PC-3 (cell line): ENCODE measurements at regions not wholly inside any gene's neighbourhood (a gene's known extent, or its start where the extent isn't known, plus 50 kb on each side); places are given as distances from the start of the nearest gene placed in this dataset.

ENCODE experiments used
- ATAC-seq: fragments of 200-7000 bp; cut with Tn5 transposase; 2 replicates; pipeline ENCODE4 v1.9.1; 2020; ENCODE audit warnings: mild to moderate bottlenecking, moderate library complexity
- BruUV-seq: library from RNA; stranded (reverse); fragments of 400-500 nt; replicated peaks from 2 replicates; lab custom pipeline; 2021; lab: Mats Ljungman, UMichigan
- CTCF ChIA-PET: fragments of 300-600 bp; sonication (Branson Sonifier 250); formaldehyde crosslinking; loops from one replicate; lab custom pipeline; 2022; ENCODE audit warnings: antibody characterized with exemption; lab: Charles Lee
- POLR2A ChIA-PET: fragments of 300-600 bp; sonication (Branson Sonifier 250); formaldehyde crosslinking; loops from one replicate; lab custom pipeline; 2022; ENCODE audit warnings: antibody characterized with exemption; ENCODE audit not compliant: unreplicated experiment; lab: Charles Lee
- DNase-seq: peaks from one replicate; pipeline ENCODE4 v3.0.0-alpha.2; 2015
- H2AFZ ChIP-seq: fragments of 300-600 bp; sonication (generic); 2 replicates; pipeline ENCODE4 v1.6.0; 2016; ENCODE audit warnings: antibody characterized with exemption, low read length
- H3F3A ChIP-seq: fragments of 300-600 bp; sonication (generic); one replicate; pipeline ENCODE4 v1.6.0; 2017; ENCODE audit warnings: antibody characterized with exemption, low read length, control low read depth, mild to moderate bottlenecking; ENCODE audit not compliant: unreplicated experiment
- H3K27ac ChIP-seq: fragments of 300-600 bp; sonication (generic); 2 replicates; pipeline ENCODE4 v1.5.1; 2016; ENCODE audit warnings: mild to moderate bottlenecking, low read length
- H3K27me3 ChIP-seq: fragments of 300-600 bp; sonication (generic); 2 replicates; pipeline ENCODE4 v1.6.1; 2016; ENCODE audit warnings: low read length, mixed read lengths
- H3K36me3 ChIP-seq: fragments of 300-600 bp; sonication (generic); 2 replicates; pipeline ENCODE4 v1.6.1; 2016; ENCODE audit warnings: low read depth, mixed run types, low read length, mixed read lengths
- H3K4me1 ChIP-seq: fragments of 300-600 bp; sonication (generic); 2 replicates; pipeline ENCODE4 v1.5.1; 2016; ENCODE audit warnings: low read length; ENCODE audit not compliant: insufficient read depth
- H3K4me2 ChIP-seq: fragments of 300-600 bp; sonication (generic); 2 replicates; pipeline ENCODE4 v1.6.0; 2016; ENCODE audit warnings: low read length
- H3K4me3 ChIP-seq: fragments of 300-600 bp; sonication (generic); 2 replicates; pipeline ENCODE4 v1.5.1; 2016; ENCODE audit warnings: mild to moderate bottlenecking, low read length, mixed read lengths
- H3K79me2 ChIP-seq: fragments of 300-600 bp; sonication (generic); 2 replicates; pipeline ENCODE4 v1.6.1; 2017; ENCODE audit warnings: low read length, mixed read lengths
- H3K9ac ChIP-seq: fragments of 300-600 bp; sonication (generic); 2 replicates; pipeline ENCODE4 v1.6.0; 2016; ENCODE audit warnings: mild to moderate bottlenecking, low read length
- H3K9me2 ChIP-seq: fragments of 300-600 bp; sonication (generic); replicated peaks from 2 replicates; pipeline ENCODE4 v1.6.1; 2016; ENCODE audit warnings: mixed run types, low read length, mixed read lengths
- H3K9me3 ChIP-seq: fragments of 300-600 bp; sonication (generic); 2 replicates; pipeline ENCODE4 v1.6.1; 2016; ENCODE audit warnings: low read length, mixed read lengths
- H4K20me1 ChIP-seq: fragments of 300-600 bp; sonication (generic); 2 replicates; pipeline ENCODE4 v1.6.1; 2016; ENCODE audit warnings: low read length, mixed read lengths
- CTCF ChIP-seq: fragments of 300-600 bp; sonication (generic); conservative IDR thresholded peaks from 2 replicates; pipeline ENCODE4 v1.5.1; 2017; ENCODE audit warnings: antibody characterized with exemption, low read depth, mild to moderate bottlenecking, low read length
- EZH2 ChIP-seq: fragments of 300-600 bp; sonication (generic); IDR thresholded peaks from one replicate; pipeline ENCODE4 v1.6.1; 2017; ENCODE audit warnings: antibody characterized with exemption, mild to moderate bottlenecking, low read length; ENCODE audit not compliant: unreplicated experiment
- EZH2phosphoT487 ChIP-seq: fragments of 300-600 bp; sonication (generic); IDR thresholded peaks from 2 replicates; pipeline ENCODE4 v1.6.1; 2018; ENCODE audit warnings: mild to moderate bottlenecking, antibody characterized with exemption, low read length, borderline replicate concordance
- intact Hi-C: fragments of 100-400 bp; cut with micrococcal nuclease; formaldehyde crosslinking; loops from 2 replicates; pipeline ENCODE4 v1.9.0; 2023

- ChIA-PET CTCF (no interaction called here), POLR2A (no interaction called here)
- Histone ChIP-seq H3K4me1 (no peaks in the 10 kb centered on the region), H3K36me3 (no peaks in the 10 kb centered on the region), H3F3A (no peaks in the 10 kb centered on the region), H3K27me3 (no peaks in the 10 kb centered on the region), H3K4me2 (no peak overlapping the region), H3K9me2 (no peaks in the 10 kb centered on the region), H3K79me2 (no peaks in the 10 kb centered on the region), H3K27ac (no peak overlapping the region), H4K20me1 (no peaks in the 10 kb centered on the region), H3K4me3 (no peak overlapping the region), H3K9ac (no peak overlapping the region), H3K9me3 (no peaks in the 10 kb centered on the region), H2AFZ (no peak overlapping the region)
- ATAC-seq (no peak), DNase-seq (no peak)
- no peak for TF ChIP-seq EZH2
- TF ChIP-seq EZH2phosphoT487, result no peak
- no peak for TF ChIP-seq CTCF
- no TSS peak for BruUV-seq
- intact Hi-C loops, result no loop called here
These were observed 535.0 kb downstream of the CDK5RAP2 start for GRCh38 chr9:120045011-120045410.

- POLR2A ChIA-PET, result no interaction called here
- Histone ChIP-seq H2AFZ (no peak overlapping the region), H3K4me2 (no peak overlapping the region), H3K27me3 (no peaks in the 10 kb centered on the region), H3K4me1 (no peaks in the 10 kb centered on the region), H3K9me2 (no peaks in the 10 kb centered on the region), H3K79me2 (no peaks in the 10 kb centered on the region), H3K27ac (no peak overlapping the region), H3K4me3 (no peak overlapping the region), H3K36me3 (no peaks in the 10 kb centered on the region), H3K9me3 (no peaks in the 10 kb centered on the region), H4K20me1 (no peaks in the 10 kb centered on the region), H3F3A (no peaks in the 10 kb centered on the region), H3K9ac (no peak overlapping the region)
- ATAC-seq (no peak), DNase-seq (no peak)
- TF ChIP-seq EZH2 (no peak), CTCF (no peak), EZH2phosphoT487 (no peak)
- CTCF ChIA-PET, result no interaction called here
- intact Hi-C loops, result no loop called here
- BruUV-seq, result no TSS peak
These were observed 536.5 kb downstream of the CDK5RAP2 start for GRCh38 chr9:120043448-120043847.

GRCh38 chr9:120040896-120041295, 539.1 kb downstream of the CDK5RAP2 start:
- Histone ChIP-seq H3K36me3 (no peaks in the 10 kb centered on the region), H4K20me1 (no peaks in the 10 kb centered on the region), H3K4me2 (no peak overlapping the region), H3K9me2 (no peaks in the 10 kb centered on the region), H2AFZ (no peak overlapping the region), H3K4me3 (no peak overlapping the region), H3K79me2 (no peaks in the 10 kb centered on the region), H3K9ac (no peak overlapping the region), H3K4me1 (no peaks in the 10 kb centered on the region), H3K27me3 (no peaks in the 10 kb centered on the region), H3K27ac (no peak overlapping the region), H3K9me3 (no peaks in the 10 kb centered on the region), H3F3A (no peaks in the 10 kb centered on the region)
- DNase-seq (no peak), ATAC-seq (no peak)
- intact Hi-C loops, result no loop called here
- TF ChIP-seq EZH2phosphoT487 (no peak), EZH2 (no peak), CTCF (no peak)
- POLR2A ChIA-PET, result no interaction called here
- CTCF ChIA-PET, result no interaction called here
- no TSS peak for BruUV-seq
